Fibroblast of villous mesenchyme (primary cell): ENCODE measurements at regions not wholly inside any gene's neighbourhood (a gene's known extent, or its start where the extent isn't known, plus 50 kb on each side); places are given as distances from the start of the nearest gene placed in this dataset.

ENCODE experiments used
- DNase-seq: peaks from one replicate; pipeline ENCODE4 v3.0.0-alpha.2; 2010; ENCODE audit warnings: low read depth
- H3K4me3 ChIP-seq: 2 replicates; pipeline ENCODE4 v1.5.1; 2011; ENCODE audit warnings: low read depth, mild to moderate bottlenecking, low read length
- CTCF ChIP-seq: IDR thresholded peaks from 2 replicates; pipeline ENCODE4 v1.5.1; 2012; ENCODE audit warnings: low read depth, mild to moderate bottlenecking, low read length; ENCODE audit not compliant: insufficient read depth

DNA sequence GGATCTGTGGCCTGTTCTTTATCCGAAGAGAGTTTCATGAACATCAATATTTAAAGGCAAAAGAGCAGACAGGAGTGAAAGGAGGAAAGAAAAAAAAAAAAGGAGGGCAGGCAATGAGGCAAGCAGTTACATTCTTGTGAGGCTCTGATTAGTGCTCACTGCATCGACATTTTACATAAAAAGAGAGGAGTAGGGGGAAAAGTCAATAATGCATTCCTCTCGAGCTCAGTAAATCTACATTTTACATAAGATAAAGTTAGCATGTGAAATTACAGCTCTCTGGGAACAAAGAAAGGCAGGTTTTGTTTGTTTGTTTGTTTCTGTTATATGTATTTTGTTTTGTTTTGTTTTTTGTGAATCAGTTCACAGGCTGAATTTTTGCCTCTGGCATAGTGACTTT, 187.1 kb upstream of the ARL4C start:
- no peak for DNase-seq
- no peak overlapping the region for H3K4me3 ChIP-seq
- TF ChIP-seq CTCF = no peak

DNA sequence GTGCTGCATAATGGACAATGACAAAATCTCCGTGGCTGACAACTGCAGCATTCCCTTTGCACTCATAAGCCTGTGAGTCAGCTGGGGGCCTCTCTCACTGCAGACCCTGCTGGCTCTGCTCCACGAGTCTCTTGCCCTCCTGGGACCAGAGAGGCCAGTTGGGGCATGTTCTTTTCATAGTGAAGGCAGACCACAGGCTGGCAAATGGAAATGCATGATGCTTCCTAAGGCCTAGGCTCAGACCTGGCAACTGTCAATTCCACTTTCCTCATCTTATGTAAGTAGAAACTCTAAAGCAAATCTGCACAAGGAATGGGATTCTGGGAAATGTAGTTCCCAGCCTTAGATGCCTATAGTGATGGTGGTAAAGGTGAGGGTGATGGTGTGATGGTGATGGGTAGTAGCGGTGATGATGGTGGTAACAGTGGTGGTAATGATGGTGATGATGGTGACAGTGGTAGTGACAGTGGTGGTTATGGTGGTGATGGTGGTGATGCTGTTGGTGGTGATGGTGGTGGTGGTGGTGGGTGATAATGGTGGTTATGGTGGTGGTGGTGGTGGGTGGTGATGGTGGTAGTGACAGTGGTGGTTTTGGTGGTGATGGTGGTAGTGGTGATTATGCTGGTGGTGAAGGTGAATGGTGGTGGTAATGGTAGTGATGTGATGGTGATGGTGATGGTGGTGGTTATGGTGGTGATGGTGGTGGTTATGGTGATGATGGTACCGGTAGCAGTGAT, 185.8 kb upstream of the ARL4C start:
- no peak for DNase-seq
- no peak overlapping the region for H3K4me3 ChIP-seq

GRCh38 chr2:234680688-234681619, 184.1 kb upstream of the ARL4C start:
- no peak for TF ChIP-seq CTCF
- no peak for DNase-seq
- H3K4me3 ChIP-seq = no peak overlapping the region

More for the DNA sequence above, 185.8 kb upstream of the ARL4C start:
- no peak for TF ChIP-seq CTCF

DNA sequence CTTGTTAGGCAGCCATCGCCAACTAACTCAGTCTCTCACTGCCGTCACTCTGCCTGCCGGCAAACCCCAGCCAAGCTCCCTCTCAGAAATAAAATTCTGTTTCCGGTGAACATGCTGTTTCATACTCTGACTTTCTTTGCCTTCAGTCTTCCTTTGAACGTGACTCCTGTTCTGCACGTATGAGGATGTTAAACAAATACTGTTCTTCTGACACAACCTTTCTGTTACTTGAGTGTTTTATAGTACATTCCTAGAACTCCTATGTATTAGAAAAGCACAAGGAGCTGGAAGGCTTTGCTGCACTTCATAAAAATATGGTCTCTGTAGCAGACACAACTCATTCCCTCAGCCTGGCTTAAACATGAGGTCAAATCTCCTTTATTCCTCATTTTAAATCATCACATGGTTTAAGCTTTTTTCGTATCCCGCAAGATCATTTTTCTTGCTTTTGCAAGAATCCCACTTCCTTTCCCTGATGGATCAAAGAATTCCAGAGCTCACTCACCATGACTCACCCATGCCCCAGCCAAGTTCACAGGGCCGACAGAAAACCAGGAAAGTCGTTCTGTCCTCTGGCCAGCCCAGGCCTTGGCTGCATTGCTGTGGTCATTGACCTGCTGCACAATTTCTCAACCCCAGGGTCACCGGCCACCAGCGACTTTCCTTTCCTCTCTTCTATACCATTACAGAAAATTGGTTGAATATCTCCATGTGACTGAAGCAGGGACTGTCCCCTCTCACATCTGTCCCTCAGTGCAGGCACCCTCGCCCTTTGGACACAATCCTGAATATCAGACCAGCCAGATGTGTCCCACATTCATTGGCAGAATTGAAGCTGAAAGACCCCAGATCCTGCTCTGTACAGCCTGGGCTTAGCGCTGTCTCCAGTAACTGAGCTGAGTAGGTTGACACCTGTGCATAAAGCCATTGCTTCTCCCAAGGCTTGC, 183.1 kb upstream of the ARL4C start:
- TF ChIP-seq CTCF = no peak
- no peak overlapping the region for H3K4me3 ChIP-seq
- DNase-seq = peak; percentile 99

GRCh38 chr2:234679301-234679740, 182.4 kb upstream of the ARL4C start:
- H3K4me3 ChIP-seq = no peak overlapping the region
- no peak for DNase-seq
- TF ChIP-seq CTCF = no peak

- DNase-seq = peak; percentile 93
- no peak overlapping the region for H3K4me3 ChIP-seq
- no peak for TF ChIP-seq CTCF
Measured at GRCh38 chr2:234678711-234679110, 181.8 kb upstream of the ARL4C start.
